HG03066 (cell line): ENCODE measurements at regions not wholly inside any gene's neighbourhood (a gene's known extent, or its start where the extent isn't known, plus 50 kb on each side); places are given as distances from the start of the nearest gene placed in this dataset.

ENCODE experiments used
- ATAC-seq: cut with Tn5 transposase; IDR thresholded peaks from one replicate; pipeline ENCODE4 v1.9.1; 2021; ENCODE audit warnings: low read depth; ENCODE audit not compliant: unreplicated experiment

- ATAC-seq: no peak
Measured at GRCh38 chr4:96744676-96745075, 904.8 kb downstream of the PDHA2 start.

GRCh38 chr4:96753216-96753615 is 913.3 kb downstream of the PDHA2 start:
- no peak for ATAC-seq

GRCh38 chr4:96755569-96756484 is 915.9 kb downstream of the PDHA2 start:
- no peak for ATAC-seq

- ATAC-seq: no peak
Measured at GRCh38 chr4:96756584-96756983, 916.7 kb downstream of the PDHA2 start.

GRCh38 chr4:96763546-96763945 is 923.7 kb downstream of the PDHA2 start:
- no peak for ATAC-seq

- ATAC-seq: no peak
Measured at GRCh38 chr4:96766359-96766758, 926.5 kb downstream of the PDHA2 start.

GRCh38 chr4:96767815-96768480 is 928.1 kb downstream of the PDHA2 start:
- ATAC-seq: no peak

- no peak for ATAC-seq
Measured at GRCh38 chr4:96775501-96775900, 935.6 kb downstream of the PDHA2 start.

GRCh38 chr4:96776920-96777527 is 937.1 kb downstream of the PDHA2 start:
- no peak for ATAC-seq

GRCh38 chr4:96784336-96784735 is 944.4 kb downstream of the PDHA2 start:
- no peak for ATAC-seq

GRCh38 chr4:96786306-96786705 is 946.4 kb downstream of the PDHA2 start:
- ATAC-seq: no peak

- ATAC-seq: no peak
Measured at GRCh38 chr4:96787766-96788165, 947.9 kb downstream of the PDHA2 start.

- ATAC-seq: no peak
Measured at GRCh38 chr4:96809563-96809962, 969.7 kb downstream of the PDHA2 start.

GRCh38 chr4:96827086-96827485 is 987.2 kb downstream of the PDHA2 start:
- no peak for ATAC-seq

- ATAC-seq: no peak
Measured at GRCh38 chr4:96833831-96834230, 993.9 kb downstream of the PDHA2 start.

GRCh38 chr4:96835991-96836390 is 996.1 kb downstream of the PDHA2 start:
- ATAC-seq: no peak

- ATAC-seq: no peak
Measured at GRCh38 chr4:96839441-96839840, 999.5 kb downstream of the PDHA2 start.

- ATAC-seq: no peak
Measured at GRCh38 chr4:96841801-96842200, 1001.9 kb downstream of the PDHA2 start.

- ATAC-seq: no peak
Measured at GRCh38 chr4:96844858-96845490, 1005.1 kb downstream of the PDHA2 start.

- ATAC-seq: no peak
Measured at GRCh38 chr4:96845819-96846218, 1005.9 kb downstream of the PDHA2 start.

- no peak for ATAC-seq
Measured at GRCh38 chr4:96874657-96875056, 1034.8 kb downstream of the PDHA2 start.
